Skeletal muscle cell (primary cell): ENCODE measurements at regions not wholly inside any gene's neighbourhood (a gene's known extent, or its start where the extent isn't known, plus 50 kb on each side); places are given as distances from the start of the nearest gene placed in this dataset.
"Not testable (repeated sequence)": the region's sequence is repeated elsewhere in the genome, so short reads cannot be mapped to it uniquely, and the experiment has no call there.

Experiments
- DNase-seq: peaks from one replicate; pipeline ENCODE4 v3.0.0-alpha.2; 2010; ENCODE audit warnings: low read depth
- H3K4me3 ChIP-seq: 2 replicates; pipeline ENCODE4 v1.5.1; 2011; ENCODE audit warnings: low read depth, mild to moderate bottlenecking, control low read depth, low read length, moderate library complexity

DNA sequence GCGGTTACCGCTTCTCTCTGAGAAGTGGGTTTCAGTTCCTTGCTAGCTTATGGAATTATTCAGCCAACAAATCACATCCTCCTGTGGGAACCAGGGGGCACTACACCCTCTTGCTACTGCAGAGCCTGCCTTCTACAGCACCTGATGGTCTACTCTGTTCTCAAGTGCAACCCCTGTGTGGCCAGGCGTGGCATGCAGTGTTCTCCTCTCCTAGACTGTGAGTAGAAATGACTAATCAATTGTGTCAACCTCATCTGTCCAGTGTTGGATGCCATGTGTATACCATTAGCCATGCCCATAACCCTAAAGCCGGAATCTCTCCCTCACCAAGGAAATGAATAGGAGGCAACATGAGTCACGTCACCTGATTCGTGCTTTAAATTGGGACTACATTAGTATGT, 117.2 kb upstream of the LIFR start:
- H3K4me3 ChIP-seq = no peak overlapping the region
- DNase-seq = no peak

DNA sequence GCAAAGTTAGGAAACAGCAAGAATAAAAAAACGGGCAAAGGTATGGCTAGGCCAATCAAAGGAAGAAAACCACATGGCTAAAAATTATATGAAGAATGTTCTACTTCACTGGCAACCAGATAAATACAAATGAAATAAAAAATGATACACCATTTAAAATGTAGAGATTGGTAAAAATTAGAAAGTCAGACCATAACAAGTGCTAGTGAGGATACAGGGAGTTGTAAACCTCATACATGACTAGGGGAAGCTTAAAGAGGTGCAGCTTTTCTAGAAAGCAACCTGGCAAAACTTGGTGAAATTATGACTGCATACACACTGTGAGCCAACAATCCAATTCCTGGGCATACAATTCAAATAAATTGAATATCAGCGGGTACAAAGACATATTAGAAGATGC, 119.0 kb upstream of the LIFR start:
- H3K4me3 ChIP-seq = no peak overlapping the region
- DNase-seq = no peak

DNA sequence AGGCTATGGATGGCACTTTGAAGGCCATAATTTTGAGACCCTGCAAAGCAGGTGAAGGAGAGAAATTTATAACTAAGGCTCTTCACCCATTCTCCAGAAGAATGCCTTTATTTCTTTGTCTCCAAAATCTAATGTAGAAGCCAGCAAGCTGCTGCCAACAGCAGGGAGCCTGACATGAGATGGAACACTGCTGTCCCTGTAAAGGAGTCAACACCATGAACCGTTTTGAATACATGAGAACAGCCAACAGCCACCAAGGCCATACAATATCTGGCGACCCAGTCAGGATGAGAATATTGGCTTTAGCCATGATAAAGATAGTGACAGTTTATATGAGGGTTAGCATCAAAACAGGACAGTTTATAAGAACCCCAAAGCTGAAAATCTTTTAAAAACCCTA, 121.2 kb upstream of the LIFR start:
- DNase-seq = no peak
- H3K4me3 ChIP-seq = no peak overlapping the region

DNA sequence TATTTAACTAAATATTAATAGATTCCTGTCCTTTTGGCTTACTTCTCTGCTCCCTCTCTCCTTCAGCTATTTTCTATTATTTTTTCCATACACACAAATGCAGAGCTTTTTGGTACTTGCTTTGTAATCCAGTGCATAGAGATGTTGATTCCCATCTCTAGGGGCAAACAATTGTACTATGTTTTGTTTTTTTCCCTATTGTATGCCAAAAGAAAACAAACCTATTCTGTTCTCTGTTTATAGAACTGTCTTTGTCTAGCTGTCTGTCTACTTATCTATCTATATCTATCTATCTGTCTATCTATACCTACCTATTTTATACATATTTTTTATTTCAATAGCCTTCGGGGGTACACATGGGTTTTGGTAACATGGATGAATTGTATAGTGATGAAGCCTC, 121.6 kb upstream of the LIFR start:
- DNase-seq = no peak
- H3K4me3 ChIP-seq = no peak overlapping the region

DNA sequence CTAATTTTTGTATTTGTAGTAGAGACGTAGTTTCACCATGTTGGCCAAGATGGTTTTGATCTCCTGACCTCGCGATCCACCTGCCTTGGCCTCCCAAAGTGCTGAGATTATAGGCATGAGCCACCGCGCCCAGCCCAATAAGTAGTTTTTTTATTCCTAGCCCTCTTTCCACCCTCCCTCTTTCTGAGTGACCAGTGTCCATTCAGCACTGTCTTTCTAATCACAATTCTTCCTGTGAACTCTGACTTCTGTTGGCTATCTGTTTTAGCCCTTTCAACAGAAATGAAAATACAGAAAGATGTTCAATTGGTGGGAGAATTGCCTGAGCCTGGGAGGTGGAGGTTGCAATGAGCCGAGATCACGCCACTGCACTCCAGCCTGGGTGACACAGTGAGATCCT, 122.3 kb upstream of the LIFR start:
- not testable (repeated sequence) for H3K4me3 ChIP-seq, DNase-seq

DNA sequence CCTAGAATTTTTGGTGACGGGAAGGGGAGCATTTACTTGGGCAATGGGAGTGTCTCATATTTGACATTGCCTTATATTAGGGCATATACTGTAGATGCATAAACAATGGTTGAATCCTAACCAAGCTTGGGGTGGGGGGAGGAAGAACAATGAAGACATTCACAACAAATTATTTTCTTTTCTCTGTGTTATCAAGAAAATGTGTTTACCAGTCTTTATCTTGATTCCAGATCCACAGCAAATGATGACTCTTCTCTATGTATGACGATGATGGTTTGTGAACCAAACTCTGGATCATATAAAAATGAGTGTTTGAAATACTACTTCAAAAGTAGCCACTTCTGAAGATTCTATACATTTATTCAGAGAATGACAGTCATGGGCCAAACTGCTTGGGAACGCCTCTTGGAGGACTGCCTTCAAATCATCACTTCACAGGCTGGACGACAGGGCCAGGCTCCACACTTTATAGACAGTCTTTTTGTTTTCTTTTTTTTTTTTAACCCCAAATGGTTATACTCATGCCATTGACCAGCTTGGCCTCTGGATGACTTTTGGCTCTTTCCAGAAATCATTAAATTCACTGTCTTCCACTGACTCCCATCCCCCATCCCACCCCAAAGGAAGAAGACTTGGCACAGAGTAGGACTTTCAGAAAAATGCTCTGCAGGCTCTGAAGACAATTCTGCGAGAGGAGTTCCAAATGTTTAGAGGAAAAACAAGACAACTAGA, 123.8 kb upstream of the LIFR start:
- H3K4me3 ChIP-seq = no peak overlapping the region
- no peak for DNase-seq

DNA sequence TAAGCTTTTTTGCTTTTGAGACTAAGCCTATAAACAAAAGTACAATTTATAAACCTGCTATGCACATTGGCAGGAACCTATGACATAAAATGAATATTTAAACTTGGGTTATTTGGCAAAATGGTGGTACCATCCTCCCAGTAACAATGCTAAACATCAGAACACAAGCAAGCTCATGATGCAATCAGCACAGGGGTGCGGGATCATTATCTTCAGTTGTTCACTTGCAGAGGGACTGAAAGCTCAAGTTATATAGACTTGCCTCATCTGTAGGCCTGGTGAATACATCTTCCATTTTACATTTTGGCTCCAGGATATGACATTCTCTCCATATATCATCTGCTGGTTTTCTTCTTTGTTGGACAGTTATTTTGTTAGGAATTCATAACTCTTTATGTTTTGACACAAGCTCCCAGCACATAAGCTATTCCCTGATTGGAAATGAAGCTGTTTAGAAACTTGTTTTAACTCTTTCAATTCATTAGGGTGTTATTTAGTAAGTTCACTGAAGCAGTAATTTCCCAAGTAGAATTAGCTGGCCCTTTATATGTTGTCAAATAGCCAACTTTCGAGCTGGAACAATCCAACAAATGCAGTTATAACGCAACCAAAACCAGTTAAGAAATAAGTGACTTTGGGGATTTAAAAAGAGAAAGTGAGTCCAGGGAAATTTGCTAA, 124.7 kb upstream of the LIFR start:
- no peak overlapping the region for H3K4me3 ChIP-seq
- DNase-seq = no peak

DNA sequence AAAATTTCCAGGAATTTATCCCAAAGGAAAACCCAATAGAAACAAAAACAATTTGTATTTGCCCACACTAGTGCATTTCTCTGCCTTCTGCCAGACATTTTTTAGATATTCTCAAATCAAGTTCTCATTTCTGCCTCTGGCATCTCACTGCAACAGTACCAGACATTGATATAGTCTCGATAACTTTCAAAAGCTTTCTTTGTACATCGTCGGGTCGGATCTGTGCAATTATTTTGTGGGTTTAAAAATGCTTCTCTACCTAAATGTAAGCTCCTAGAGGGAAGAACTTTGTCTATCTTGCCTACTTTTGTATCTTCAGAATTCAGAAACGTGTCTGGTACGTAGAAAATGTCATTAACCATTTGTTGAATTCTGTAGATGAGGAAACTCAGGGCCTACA, 125.5 kb upstream of the LIFR start:
- H3K4me3 ChIP-seq = no peak overlapping the region
- no peak for DNase-seq

DNA sequence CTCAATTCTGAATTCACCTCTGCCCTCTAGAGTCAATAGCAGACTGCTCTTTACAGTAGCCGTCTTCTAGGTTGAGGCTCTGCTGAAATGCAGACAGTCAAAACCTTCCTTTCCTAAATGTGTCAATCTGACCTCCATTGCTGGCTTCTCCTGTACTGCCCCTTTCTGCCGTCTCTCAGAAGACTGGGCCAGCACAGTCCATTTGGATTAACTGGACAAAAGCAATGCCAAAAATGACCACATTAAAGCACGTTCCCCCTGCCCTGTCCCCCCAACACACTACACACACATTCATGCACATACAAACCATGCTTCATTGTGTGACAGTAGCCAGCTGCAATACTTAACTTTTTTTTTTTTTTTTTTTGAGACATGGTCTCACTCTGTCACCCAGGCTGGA, 130.2 kb upstream of the LIFR start:
- H3K4me3 ChIP-seq = no peak overlapping the region
- no peak for DNase-seq

DNA sequence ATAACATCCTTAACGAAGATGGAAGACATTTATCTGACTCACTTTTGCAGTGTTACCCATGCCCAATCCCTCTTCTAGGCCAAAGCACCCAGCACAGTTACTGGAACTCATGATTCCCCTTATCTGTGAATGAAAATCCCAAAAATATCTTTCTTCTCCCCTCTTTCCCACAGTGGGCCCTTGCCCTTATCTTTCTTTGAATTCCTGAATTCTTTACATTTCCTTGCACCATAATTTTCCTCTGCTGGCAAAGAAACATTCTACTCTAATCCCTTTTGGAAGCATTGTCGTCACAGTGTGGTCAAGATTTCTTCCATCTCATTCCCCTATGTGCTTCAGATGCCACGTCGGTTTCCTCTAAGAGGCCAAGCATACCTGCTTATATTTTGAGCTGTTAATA, 135.9 kb upstream of the LIFR start:
- no peak for DNase-seq

DNA sequence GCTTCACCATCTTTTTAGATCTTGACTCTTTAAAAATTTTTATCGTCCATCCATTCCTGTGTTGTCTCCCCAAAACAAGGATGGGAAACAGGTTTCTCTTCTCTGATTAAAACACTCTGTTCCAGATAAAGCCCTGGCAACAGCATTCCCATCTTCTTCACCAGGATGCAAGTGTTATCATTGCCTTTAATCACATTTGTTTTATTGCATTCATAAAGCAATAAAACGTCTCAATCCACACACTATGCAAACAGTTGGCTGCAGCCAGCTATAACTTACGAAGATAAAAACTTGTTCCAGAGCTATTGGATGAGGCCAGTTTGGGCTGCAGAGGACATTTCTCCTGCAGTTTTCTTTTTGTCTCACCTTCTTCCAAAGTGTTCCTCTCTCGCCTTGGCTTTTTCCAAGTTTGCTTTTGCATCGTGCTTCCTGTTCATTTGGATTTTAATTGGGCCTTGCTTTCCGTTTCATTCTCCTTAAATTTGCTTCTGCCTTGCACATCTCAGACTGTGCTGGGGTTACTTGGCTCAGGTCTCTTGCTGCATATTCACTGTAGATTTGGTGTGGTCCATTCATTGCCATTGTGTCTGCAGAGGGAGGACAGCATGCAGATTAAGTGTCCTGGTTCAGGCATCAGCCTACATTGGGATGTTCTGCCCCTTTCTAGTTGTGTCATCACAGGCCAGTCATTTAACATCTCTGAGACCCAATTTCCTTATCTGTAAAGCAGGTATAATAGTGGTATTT, 136.5 kb upstream of the LIFR start:
- no peak for DNase-seq
- no peak overlapping the region for H3K4me3 ChIP-seq

More for the DNA sequence above, 135.9 kb upstream of the LIFR start:
- no peak overlapping the region for H3K4me3 ChIP-seq

DNA sequence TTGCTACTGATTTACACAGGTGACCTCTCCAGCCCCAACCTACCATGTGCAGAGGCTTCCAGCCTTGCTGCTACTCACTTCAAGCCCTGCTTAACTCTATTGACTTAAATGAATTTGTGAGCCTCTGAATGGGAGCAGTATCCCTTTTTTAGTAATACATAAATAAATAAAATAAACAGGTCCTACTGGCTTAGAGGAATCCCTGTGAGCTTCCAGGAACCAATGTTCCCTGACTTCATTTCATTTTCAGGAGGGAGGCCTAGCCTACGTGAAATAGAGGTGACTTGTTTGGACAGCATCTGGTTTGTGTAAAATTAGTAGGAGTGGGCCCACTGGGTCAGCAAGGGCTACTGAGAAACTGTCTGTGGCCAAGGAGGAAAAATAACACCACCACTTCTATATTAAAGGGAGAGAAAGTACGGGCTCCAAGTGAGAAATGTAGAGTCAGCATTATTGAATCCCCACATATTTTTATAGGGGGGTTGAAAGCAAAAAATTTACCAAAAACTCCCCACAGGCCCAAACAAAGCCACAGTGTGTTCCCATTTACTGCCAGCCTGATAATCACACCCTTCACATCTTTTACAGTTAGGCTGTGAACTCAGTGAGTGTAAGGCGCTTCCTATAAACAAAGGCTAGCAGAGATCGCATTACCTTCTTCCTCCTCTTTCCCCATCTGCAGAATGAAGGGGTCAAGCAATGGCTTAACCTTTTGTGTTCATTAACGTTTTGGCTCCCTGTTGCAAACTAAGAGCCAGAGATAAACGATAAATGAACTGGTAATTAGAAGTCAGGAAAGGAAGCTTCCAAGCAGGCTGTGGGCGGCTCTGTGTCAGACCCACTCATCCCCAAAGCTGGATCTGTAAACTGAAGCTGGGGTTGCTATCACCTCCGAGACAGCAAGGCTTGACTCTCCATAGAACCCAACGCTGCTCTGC, 138.8 kb upstream of the LIFR start:
- DNase-seq = no peak
- no peak overlapping the region for H3K4me3 ChIP-seq

DNA sequence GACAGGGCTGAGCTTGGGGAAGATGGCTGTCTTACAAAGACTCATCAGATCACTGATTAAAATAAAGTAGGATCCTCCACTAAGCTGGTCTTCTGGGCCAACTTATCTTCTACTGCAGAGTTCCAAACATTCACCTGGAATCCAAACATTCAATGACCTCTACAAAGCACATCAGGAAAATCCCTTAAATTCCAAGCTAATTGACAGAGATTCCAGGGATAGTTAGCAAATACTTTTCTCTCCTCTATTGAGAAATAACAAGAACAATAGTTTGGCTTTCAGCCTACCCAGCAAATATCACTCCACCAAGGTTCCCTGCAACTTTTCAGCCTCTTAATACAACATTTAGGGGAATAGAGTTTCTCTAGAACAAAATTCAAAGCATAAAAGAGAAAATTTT, 140.6 kb upstream of the LIFR start:
- no peak for DNase-seq
- no peak overlapping the region for H3K4me3 ChIP-seq

DNA sequence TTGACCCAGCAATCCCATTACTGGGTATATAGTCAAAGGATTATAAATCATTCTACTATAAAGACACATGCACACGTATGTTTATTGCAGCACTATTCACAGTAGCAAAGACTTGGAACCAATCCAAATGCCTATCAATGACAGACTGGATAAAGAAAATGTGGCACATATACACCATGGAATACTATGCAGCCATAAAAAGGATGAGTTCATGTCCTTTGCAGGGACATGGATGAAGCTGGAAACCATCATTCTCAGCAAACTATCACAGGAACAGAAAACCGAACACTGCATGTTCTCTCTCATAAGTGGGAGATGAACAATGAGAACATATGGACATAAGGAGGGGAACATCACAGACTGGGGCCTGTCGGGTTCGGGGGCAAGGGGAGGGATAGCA, 140.3 kb upstream of the OSMR start:
- H3K4me3 ChIP-seq, DNase-seq: not testable (repeated sequence)

DNA sequence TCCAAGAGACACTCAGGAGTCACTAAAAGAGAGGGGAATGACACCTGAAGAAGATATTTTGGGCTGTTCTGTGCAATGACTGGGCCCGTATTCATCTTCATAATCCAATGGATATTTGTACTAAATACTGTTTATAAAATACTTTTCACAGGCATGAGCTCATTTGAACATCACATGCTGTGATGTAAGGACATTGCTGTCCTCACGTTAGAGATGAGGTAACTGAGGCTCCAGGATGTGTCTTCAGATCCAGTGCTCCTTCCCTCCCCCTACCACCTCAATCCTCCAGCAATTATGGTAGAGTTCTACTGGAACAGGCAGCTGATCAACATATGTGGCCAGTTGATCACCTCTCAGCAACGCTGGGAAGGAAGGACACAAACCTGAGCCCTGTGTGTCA, 139.4 kb upstream of the OSMR start:
- DNase-seq = no peak
- H3K4me3 ChIP-seq = no peak overlapping the region

DNA sequence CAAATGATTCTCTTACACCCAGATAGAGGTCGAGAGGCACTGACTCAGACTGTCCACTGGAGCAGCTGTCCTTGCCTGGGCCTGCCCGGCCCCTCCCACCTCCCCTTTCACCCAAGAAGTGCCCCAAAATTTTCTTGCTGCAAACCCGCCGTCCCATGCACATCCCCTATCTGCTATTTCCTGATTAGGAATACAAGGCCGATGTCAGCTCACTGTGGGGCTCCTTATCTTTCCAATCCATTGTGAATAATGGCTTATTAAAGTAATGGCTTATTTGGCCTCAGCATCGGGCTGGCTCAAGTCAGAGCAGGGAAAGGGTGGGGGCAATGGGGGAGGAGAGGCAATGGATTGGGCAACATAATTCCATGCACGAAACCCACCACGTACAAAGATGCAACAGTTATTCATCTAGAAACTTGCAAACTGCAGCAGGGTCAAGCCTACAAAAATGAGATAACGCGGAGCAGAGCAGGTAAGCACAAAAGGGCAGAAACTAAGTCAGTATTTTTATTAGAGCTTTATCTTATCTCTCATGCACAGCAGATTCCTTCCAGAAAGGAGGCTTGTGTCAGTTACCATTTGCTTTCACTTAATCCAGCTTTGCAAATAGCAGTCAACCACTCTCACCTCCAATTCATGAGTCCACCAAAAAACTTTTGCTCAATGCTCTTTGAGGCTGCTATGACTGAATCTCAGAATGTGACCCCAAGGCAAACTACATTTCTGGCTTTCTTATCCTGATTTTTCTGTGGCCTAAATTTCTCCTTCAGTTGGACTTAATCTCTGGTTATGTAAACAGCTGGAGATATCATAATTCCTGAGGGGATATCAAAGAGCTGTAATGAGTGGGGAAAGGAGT, 138.2 kb upstream of the OSMR start:
- H3K4me3 ChIP-seq = no peak overlapping the region
- no peak for DNase-seq

DNA sequence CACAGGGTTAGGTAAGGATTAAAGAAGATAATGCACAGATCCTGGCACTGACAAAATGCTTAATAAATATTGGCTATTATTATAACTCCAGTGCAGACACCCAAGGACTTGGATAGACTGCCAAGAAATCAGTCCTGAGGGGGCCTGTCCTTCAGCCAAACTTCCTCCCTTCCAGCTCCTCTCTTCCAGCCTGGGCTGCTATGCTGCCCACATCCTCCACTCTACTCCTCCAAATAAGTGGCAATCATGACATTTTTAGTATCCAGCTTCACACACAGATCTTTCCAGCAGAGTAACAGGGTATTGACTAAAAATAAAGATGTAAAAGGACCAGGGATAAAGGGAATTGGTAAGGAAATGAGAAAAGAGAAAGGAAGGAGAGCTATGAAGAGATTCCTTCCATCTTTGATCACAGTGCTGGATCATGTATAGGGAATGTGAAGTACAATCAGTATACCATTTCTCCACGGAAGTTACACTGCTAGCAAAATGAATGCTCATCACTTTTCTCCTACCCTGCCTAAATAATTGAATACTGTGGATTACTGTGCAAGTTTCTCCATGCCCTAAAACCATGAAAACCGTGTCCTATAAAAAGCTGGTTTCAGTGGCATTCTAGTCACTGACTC, 136.0 kb upstream of the OSMR start:
- no peak overlapping the region for H3K4me3 ChIP-seq
- DNase-seq = no peak

DNA sequence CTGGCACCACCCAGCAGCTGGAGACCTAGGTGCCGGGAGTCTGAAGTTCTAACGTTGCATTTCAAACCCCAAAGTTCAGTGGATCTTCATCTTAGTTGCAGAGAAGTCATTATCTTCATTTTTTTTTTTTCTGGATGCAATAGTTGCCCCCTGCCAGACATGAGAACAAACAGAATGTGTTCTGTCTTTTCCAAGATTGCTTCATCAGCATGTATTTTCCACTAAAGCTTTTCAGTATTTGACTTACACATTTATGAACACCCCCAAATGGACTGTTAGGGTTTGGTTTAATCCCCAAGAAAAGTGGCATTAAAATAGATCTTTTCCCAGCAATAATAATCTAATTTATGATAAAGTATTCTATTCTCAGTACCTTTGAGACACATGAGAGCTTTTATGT, 135.2 kb upstream of the OSMR start:
- H3K4me3 ChIP-seq = no peak overlapping the region
- no peak for DNase-seq
